OCI-LY3 (cell line): ENCODE measurements at regions not wholly inside any gene's neighbourhood (a gene's known extent, or its start where the extent isn't known, plus 50 kb on each side); places are given as distances from the start of the nearest gene placed in this dataset.

Experiments used
- EZH2phosphoT487 ChIP-seq: fragments of 200-600 bp; shearing (Covaris generic); IDR thresholded peaks from 2 replicates; pipeline ENCODE4 v1.6.1; 2018; ENCODE audit warnings: antibody characterized with exemption, mixed run types, low read depth
- TF ChIP-seq, protein P1 (sequence below): fragments of 200-600, 300-600 bp; sonication (generic); IDR thresholded peaks from 2 replicates; pipeline ENCODE4 v1.5.1; 2014; ENCODE audit warnings: antibody characterized with exemption, low read length, low read depth

DNA sequence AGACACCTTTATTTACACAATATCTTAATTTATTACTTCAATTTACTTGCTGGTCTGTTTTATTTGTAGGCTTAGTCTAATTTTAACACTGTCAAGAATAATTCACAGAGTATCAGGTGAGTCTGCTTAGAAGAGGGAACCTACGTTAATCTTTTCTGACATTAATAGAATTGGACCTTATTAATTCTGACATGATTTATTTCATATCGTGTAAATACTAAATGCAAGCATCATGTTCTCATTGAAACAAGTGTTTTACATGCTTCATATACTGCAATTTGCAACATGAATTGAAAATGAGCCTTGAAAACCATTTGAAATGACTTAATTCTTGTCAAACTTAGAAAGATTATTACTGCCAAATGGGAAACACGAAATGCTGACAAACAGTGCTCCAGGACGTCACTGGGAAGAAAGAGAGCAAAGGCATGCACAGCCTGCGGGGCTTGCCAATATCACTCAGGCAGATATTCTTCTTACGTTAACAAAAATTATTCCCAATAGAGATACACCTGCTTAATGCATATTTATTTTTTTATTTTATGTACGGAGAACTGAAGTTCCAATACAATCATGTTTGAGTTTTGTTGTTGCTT, 282.0 kb upstream of the AKR1E2 start:
- TF ChIP-seq, protein P1, sequence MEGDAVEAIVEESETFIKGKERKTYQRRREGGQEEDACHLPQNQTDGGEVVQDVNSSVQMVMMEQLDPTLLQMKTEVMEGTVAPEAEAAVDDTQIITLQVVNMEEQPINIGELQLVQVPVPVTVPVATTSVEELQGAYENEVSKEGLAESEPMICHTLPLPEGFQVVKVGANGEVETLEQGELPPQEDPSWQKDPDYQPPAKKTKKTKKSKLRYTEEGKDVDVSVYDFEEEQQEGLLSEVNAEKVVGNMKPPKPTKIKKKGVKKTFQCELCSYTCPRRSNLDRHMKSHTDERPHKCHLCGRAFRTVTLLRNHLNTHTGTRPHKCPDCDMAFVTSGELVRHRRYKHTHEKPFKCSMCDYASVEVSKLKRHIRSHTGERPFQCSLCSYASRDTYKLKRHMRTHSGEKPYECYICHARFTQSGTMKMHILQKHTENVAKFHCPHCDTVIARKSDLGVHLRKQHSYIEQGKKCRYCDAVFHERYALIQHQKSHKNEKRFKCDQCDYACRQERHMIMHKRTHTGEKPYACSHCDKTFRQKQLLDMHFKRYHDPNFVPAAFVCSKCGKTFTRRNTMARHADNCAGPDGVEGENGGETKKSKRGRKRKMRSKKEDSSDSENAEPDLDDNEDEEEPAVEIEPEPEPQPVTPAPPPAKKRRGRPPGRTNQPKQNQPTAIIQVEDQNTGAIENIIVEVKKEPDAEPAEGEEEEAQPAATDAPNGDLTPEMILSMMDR, result no peak
- no peak for TF ChIP-seq EZH2phosphoT487
